HepG2 (cell line): ENCODE measurements at regions not wholly inside any gene's neighbourhood (a gene's known extent, or its start where the extent isn't known, plus 50 kb on each side); places are given as distances from the start of the nearest gene placed in this dataset.

Experiments
- ATAC-seq: fragments of 200-7000 bp; cut with Tn5 transposase; 3 replicates; pipeline ENCODE4 v1.9.1; 2020; ENCODE audit warnings: mild to moderate bottlenecking, moderate library complexity
- BruUV-seq: library from RNA; stranded (reverse); fragments of 400-500 nt; replicated peaks from 2 replicates; lab custom pipeline; 2021; lab: Mats Ljungman, UMichigan
- CTCF ChIA-PET: fragments of 300-600 bp; formaldehyde crosslinking; extraction: SDS; loops from one replicate; lab custom pipeline; 2021; ENCODE audit warnings: low total read pairs, inconsistent platforms, low intra/inter-chr PET ratio; lab: Yijun Ruan, JAX
- POLR2A ChIA-PET: fragments of 350-600 bp; sonication (Branson Sonifier 250); formaldehyde crosslinking; loops from one replicate; lab custom pipeline; 2020; ENCODE audit warnings: antibody characterized with exemption, inconsistent platforms; lab: Yijun Ruan, JAX
- DNase-seq: peaks from one replicate; pipeline ENCODE4 v3.0.0-alpha.2; 2015; ENCODE audit warnings: low spot score
- FAIRE-seq: peaks from 3 replicates; lab custom pipeline; 2011; peaks lifted over from hg19 to GRCh38; lab: Jason Lieb, UNC
- H2AFZ ChIP-seq: one replicate; pipeline ENCODE4 v1.6.1; 2011; ENCODE audit warnings: low read length, inconsistent platforms
- H3K27ac ChIP-seq: fragments of 300-600 bp; 3 replicates; pipeline ENCODE4 v1.8.0; 2011; ENCODE audit warnings: mixed run types, mild to moderate bottlenecking, mixed read lengths, low read length, inconsistent platforms; ENCODE audit not compliant: insufficient read depth; ENCODE audit errors: extremely low read length
- H3K27me3 ChIP-seq, 2 experiments: fragments of 200-600 bp in 1 of 2; 2 replicates in 1 of 2; 3 replicates in 1 of 2; pipeline versions ENCODE4 v1.6.0 to v1.8.0; 2011; ENCODE audit warnings: low read length in 2 of 2, mild to moderate bottlenecking in 2 of 2, moderate library complexity in 2 of 2, inconsistent platforms in 1 of 2; ENCODE audit not compliant: insufficient read depth in 2 of 2, control insufficient read depth in 1 of 2
- H3K36me3 ChIP-seq, 2 experiments: fragments of 200-600 bp in 1 of 2; replicated peaks in 1 of 2; 2 replicates in 1 of 2; 3 replicates in 1 of 2; pipeline versions ENCODE4 v1.5.1 to v1.8.0; 2011; ENCODE audit warnings: low read length in 2 of 2, inconsistent platforms in 1 of 2; ENCODE audit not compliant: insufficient read depth in 2 of 2, control insufficient read depth in 1 of 2
- H3K4me1 ChIP-seq: 2 replicates; pipeline ENCODE4 v1.5.1; 2012; ENCODE audit warnings: low read length, inconsistent platforms; ENCODE audit not compliant: insufficient read depth
- H3K4me2 ChIP-seq: 2 replicates; pipeline ENCODE4 v1.6.0; 2011; ENCODE audit warnings: low read depth, low read length, inconsistent platforms
- H3K4me3 ChIP-seq, 3 experiments: fragments of 200-600 bp in 1 of 3; sonication (generic), shearing (Covaris generic) in 1 of 3; replicated peaks in 1 of 3; 2 replicates each; pipeline ENCODE4 v1.5.1; 2011 to 2016; ENCODE audit warnings: low read length in 3 of 3, inconsistent platforms in 2 of 3, low read depth in 2 of 3, mild to moderate bottlenecking in 2 of 3, control low read depth in 1 of 3, mixed read lengths in 1 of 3; ENCODE audit not compliant: insufficient read depth in 1 of 3
- H3K79me2 ChIP-seq: one replicate; pipeline ENCODE4 v1.6.1; 2011; ENCODE audit warnings: low read length, inconsistent platforms; ENCODE audit not compliant: insufficient read depth
- H3K9ac ChIP-seq: 2 replicates; pipeline ENCODE4 v1.6.0; 2011; ENCODE audit warnings: mild to moderate bottlenecking, low read depth, low read length, inconsistent platforms; ENCODE audit not compliant: insufficient read depth
- H3K9me3 ChIP-seq: 2 replicates; pipeline ENCODE4 v1.5.1; 2012; ENCODE audit warnings: mild to moderate bottlenecking, low read length
- H4K20me1 ChIP-seq: 2 replicates; pipeline ENCODE4 v1.6.0; 2011; ENCODE audit warnings: inconsistent platforms, mild to moderate bottlenecking, low read length, moderate library complexity; ENCODE audit not compliant: insufficient read depth
- ERF ChIP-seq: IDR thresholded peaks from 2 replicates; pipeline ENCODE4 v1.6.1; 2018; ENCODE audit warnings: missing biosample characterization, missing genetic modification reagents
- KAT8 ChIP-seq: IDR thresholded peaks from 2 replicates; pipeline ENCODE4 v1.6.1; 2016; ENCODE audit warnings: missing genetic modification reagents, missing compliant biosample characterization
- POLR2G ChIP-seq: fragments of 200-400 bp; formaldehyde crosslinking; IDR thresholded peaks from 2 replicates; pipeline ENCODE4 v1.6.1; 2018; ENCODE audit warnings: mild to moderate bottlenecking, low read depth, low read length, moderate library complexity
- WGBS: methylation state at CpG from one replicate; pipeline ENCODE4 v1.1.6; 2017; ENCODE audit warnings: low lambda C conversion rate; 5-methylcytosine and 5-hydroxymethylcytosine counted together
- in situ Hi-C: cut with HindIII; loops from 2 replicates; pipeline ENCODE4 v1.10.0; 2017; ENCODE audit warnings: low pct_unique_long_range_greater_than_20kb; ENCODE audit not compliant: extremely low pct_ligation_motif_present
- intact Hi-C: fragments of 100-400 bp; cut with micrococcal nuclease; formaldehyde crosslinking; loops from one replicate; pipeline ENCODE4 v1.10.0; 2022; ENCODE audit not compliant: unreplicated experiment
- TF ChIP-seq, protein P1 (sequence below), 2 experiments: fragments of 450-650 bp in 1 of 2; sonication (generic) in 1 of 2; formaldehyde crosslinking; IDR thresholded peaks; 2 replicates each; pipeline versions ENCODE4 v1.5.0 to v1.8.0; 2020 to 2022; ENCODE audit warnings: mild to moderate bottlenecking in 1 of 2, missing genetic modification reagents in 1 of 2

DNA sequence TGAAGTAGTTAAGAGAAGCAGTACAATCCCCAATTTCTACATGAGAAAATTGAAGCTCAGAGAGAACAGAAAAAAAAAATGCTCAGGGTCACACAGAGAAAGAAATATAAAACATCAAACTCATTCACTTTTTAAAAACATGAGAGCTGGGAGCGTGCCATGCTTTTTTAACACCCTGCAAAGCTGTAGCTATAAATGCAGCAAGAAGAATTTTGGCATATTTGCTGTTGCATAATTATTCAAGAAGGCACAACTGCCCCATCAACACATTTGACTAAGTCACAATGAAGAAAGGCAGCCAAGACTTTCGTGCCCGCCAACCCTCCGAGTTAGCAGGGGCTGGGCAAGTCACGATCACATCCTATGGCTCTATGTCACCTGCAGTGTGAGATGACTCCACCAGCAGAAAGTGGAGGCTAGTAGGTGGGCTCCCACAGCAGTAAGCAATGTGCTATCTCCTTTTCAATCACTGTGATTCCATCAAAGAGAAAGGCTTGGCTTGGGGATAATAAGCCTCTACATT lies 214.8 kb downstream of the DHX15 start:
- no peak overlapping the region for H3K4me3 ChIP-seq
- 7% methylated on average over 5 of the region's 5 CpGs for WGBS
- TF ChIP-seq ERF (CRISPR knock-in tag): no peak
- no peaks in the 10 kb centered on the region for H4K20me1 ChIP-seq
- intact Hi-C loops: no loop called here
- no peak overlapping the region for H2AFZ ChIP-seq
- no peaks in the 10 kb centered on the region for H3K9me3 ChIP-seq
- no peak overlapping the region for H3K9ac ChIP-seq
- no peaks in the 10 kb centered on the region for H3K27me3 ChIP-seq
- H3K36me3 ChIP-seq: no peaks in the 10 kb centered on the region
- H3K79me2 ChIP-seq: no peaks in the 10 kb centered on the region
- no TSS peak for BruUV-seq
- H3K4me1 ChIP-seq: no peaks in the 10 kb centered on the region
- ATAC-seq (no peak), FAIRE-seq (no peak), DNase-seq (no peak)
- in situ Hi-C loops: no loop called here
- CTCF ChIA-PET: no interaction called here
- H3K27ac ChIP-seq: no peak overlapping the region
- POLR2A ChIA-PET: no interaction called here
- H3K4me2 ChIP-seq: no peak overlapping the region

DNA sequence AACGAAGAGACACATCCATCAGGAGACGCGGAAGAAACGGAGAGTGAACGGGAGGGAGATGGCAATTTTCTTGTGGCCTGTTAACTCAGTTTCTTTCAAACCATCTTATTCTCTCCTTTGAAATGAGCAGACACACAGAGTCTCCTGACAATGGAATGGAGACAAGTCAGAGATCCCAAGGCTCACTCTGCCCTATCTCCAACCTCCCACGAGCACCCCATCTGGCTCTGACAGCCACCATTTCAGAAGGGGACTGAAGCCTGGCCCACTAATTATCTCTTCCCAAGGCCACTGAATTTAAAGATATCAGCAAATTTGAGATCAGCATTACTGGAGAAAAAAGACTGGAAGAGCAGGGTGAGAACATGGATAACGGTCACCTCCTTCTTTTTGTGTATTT lies 215.6 kb downstream of the DHX15 start:
- FAIRE-seq (no peak), ATAC-seq (no peak), DNase-seq (no peak)
- no peaks in the 10 kb centered on the region for H4K20me1 ChIP-seq
- BruUV-seq: no TSS peak
- H2AFZ ChIP-seq: no peak overlapping the region
- in situ Hi-C loops (no loop called here), intact Hi-C loops (no loop called here)
- no peaks in the 10 kb centered on the region; a peak in 1 of 5 replicates for H3K27me3 ChIP-seq
- no peaks in the 10 kb centered on the region for H3K79me2 ChIP-seq
- no peak for TF ChIP-seq KAT8
- TF ChIP-seq, protein P1, sequence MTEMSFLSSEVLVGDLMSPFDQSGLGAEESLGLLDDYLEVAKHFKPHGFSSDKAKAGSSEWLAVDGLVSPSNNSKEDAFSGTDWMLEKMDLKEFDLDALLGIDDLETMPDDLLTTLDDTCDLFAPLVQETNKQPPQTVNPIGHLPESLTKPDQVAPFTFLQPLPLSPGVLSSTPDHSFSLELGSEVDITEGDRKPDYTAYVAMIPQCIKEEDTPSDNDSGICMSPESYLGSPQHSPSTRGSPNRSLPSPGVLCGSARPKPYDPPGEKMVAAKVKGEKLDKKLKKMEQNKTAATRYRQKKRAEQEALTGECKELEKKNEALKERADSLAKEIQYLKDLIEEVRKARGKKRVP (CRISPR knock-in tag; IDR thresholded peaks at IDR 0.05): no peak
- no peak for TF ChIP-seq POLR2G
- no peaks in the 10 kb centered on the region for H3K9me3 ChIP-seq
- H3K4me2 ChIP-seq: no peak overlapping the region
- WGBS: 46% methylated on average over 7 of the region's 7 CpGs
- CTCF ChIA-PET: no interaction called here
- no peaks in the 10 kb centered on the region for H3K36me3 ChIP-seq
- no peak overlapping the region for H3K27ac ChIP-seq
- POLR2A ChIA-PET: no interaction called here
- no peak overlapping the region for H3K4me3 ChIP-seq
- H3K4me1 ChIP-seq: no peaks in the 10 kb centered on the region
- no peak overlapping the region for H3K9ac ChIP-seq
